Posterior cingulate gyrus (tissue), 11 donors: ENCODE measurements at regions not wholly inside any gene's neighbourhood (a gene's known extent, or its start where the extent isn't known, plus 50 kb on each side); places are given as distances from the start of the nearest gene placed in this dataset.

ENCODE experiments used
- DNase-seq, 10 donors: peaks; one replicate each; pipeline versions ENCODE4 v3.0.0 to v3.0.0-alpha.2; 2020 to 2021; ENCODE audit warnings: mixed read lengths in 3 of 10
- intact Hi-C: fragments of 100-400 bp; cut with DNase I; formaldehyde crosslinking; loops from one replicate; pipeline ENCODE4 v1.15.1; 2023

DNA sequence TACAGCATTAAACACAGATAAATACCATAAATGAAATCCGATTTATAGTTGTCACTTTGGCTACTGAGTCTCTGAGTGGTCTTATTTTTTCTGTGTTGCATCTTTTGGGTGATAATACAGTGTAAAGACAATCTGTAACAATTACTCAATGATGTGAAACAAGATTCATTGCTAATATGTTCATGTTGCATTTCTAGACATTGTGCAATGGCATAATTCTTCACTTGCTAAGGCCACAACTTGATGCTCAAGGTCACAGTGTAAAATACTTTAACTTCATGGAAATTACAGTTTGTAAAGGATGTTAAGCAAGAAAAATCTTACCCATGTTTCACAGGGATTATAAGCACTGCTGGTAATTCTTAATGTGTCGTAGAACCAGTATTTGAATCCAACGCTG, 74.9 kb upstream of the SMLR1 start:
- intact Hi-C loops: no loop called here
- DNase-seq: no peak

DNA sequence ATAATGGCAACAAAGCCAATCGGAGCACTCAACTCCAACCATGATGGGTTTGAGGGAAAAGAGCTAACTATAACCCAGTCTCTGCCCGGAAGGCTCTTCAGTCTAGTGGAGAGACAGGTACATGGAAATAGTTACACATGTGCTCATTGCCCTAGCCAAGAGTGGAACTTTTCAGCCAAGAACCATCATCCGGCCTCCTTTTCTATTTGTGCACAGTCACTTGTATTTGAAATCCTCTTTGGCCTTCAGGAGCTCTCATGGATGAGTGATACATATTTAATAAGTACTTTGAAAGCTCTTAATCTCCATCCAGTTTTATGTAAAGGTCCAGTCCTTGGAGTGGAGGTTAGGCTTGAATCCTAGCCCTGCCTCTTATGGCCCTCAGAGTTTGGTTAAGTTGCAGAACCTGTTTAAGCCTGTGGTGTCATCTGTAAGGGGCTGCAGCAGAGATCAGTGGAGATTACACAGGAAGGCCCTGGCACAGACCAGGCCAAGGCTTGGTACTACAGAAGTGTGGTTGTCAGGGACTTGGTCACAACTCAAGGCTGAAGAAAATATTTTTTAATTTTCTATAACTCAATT, 72.3 kb upstream of the SMLR1 start:
- intact Hi-C loops: no loop called here
- no peak for DNase-seq

DNA sequence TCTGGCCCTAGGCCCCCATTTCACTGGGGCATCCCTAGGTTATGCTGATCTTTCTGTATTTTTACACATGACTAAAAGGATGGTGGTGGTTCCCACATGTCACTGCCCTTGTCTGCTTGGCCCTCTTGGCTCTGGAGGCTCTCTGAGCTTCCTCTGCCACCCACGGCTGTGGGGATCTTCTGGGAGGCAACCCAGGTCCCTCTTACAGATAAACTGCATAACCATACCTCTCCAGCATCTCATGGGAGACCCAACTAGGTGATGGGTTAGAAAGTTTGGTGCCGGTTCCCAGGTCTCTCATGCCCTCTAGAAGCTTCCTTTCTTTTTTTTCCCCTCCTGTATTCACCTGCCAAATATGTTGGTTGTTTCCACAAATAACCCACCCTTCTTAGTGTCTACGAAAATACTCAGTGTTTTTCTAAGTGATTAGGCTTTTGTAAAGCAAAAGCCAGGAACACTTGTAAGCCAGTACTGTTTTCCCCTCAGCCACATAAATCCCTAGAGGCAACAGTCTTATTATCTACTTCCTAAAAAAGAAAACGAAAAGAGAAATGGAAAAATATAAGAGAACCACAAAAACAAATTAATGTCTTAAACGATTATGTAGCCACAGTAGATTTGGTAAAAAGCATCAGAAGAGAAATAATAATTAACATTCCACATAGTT, 71.7 kb upstream of the SMLR1 start:
- intact Hi-C loops: no loop called here
- DNase-seq: no peak

DNA sequence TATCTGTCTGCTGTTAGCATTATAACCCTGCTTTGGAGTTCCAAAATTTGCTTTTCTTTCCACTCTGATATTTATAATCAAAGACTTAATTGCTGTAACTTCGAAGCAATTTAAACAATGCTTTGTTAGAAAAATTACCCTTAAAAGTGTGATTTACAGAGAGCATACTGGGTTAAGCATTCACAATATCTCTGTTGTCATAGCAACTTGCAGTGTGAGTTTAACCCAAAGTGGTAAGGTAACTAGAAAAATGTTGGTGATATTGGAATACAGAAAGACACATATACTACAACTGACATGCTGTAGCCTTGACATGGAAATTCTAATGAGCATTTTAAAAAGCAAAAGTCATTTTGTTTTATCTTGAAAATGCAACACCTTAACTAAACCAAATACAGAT, 70.4 kb upstream of the SMLR1 start:
- intact Hi-C loops: no loop called here
- no peak for DNase-seq

DNA sequence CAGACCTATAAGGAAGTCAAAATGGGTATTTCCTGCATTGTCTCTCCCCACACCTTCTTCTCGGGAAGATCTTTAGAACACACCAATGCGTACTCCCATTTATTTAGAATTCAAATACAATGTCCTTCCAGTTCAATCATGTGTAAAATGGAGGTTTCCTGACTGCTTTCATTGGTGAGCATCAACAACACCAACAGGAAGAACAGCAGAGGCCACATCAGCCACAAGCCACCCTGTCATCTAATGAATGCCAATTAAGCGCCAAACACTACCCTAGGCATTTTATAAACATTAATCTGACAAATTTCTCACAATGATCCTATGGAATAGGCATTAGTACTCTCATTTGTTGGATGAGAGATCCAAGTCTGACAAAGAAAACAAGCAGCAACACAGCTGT, 68.4 kb upstream of the SMLR1 start:
- intact Hi-C loops: no loop called here
- no peak for DNase-seq

DNA sequence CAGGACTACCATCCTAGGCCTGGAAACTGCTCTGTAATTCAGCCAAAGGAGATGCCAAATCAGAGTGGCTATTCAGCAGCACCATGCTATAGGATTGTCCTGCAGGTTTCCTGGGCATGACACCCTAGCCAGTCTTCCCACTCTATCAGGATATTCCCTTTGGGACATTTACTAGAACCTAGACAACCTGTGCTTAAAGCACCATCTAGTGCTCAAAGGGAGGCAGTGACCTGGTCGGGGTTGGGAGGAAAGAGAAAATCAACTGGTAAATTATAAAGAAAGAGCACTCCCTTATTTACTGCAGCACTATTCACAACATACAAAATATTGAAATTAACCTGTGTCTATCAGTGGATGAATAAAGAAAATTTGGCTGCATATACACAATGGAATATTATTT, 67.2 kb upstream of the SMLR1 start:
- intact Hi-C loops: no loop called here
- no peak for DNase-seq

DNA sequence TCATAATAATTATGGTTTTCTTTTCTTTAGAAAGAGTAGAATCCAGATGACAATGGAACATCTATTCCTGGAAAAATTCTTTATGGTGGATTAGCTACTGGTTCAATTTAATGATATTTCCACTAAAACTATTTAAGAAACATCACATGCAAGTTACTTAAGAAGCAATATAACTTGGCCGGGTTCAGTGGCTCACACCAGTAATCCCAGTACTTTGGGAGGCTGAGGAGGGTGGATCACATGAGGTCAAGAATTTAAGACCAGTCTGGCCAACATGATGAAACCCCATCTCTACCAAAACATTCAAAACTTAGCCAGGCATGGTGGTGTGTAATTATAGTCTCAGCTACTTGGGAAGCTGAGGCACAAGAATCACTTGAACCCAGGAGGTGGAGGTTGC, 65.9 kb upstream of the SMLR1 start:
- no peak for DNase-seq
- intact Hi-C loops: no loop called here

DNA sequence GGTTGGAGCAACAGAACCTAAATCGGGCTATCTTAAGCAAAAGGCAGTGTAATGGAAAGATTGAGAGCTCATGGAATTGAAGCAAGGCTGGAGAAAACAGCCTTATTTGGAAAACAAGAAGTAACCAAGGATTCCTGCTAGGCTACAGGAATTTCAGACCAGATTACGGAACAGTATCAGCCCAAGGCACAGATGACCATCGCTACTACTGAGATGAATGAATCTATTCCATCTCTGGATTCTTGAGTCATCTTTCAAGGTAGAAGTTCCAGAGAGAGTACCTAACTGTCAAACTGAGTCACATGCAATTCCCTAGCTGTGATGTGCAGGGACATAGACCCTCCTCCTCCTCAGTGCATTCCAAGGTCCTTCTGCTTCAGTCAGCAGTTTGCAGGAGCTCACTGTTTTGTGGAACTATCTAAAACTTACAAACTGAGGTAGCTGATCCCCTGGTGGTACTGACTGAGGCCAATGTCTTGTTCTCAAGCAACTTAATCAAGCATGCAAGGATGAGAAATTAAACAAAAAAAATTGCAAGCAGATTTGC, 62.0 kb upstream of the SMLR1 start:
- intact Hi-C loops: no loop called here
- no peak for DNase-seq

DNA sequence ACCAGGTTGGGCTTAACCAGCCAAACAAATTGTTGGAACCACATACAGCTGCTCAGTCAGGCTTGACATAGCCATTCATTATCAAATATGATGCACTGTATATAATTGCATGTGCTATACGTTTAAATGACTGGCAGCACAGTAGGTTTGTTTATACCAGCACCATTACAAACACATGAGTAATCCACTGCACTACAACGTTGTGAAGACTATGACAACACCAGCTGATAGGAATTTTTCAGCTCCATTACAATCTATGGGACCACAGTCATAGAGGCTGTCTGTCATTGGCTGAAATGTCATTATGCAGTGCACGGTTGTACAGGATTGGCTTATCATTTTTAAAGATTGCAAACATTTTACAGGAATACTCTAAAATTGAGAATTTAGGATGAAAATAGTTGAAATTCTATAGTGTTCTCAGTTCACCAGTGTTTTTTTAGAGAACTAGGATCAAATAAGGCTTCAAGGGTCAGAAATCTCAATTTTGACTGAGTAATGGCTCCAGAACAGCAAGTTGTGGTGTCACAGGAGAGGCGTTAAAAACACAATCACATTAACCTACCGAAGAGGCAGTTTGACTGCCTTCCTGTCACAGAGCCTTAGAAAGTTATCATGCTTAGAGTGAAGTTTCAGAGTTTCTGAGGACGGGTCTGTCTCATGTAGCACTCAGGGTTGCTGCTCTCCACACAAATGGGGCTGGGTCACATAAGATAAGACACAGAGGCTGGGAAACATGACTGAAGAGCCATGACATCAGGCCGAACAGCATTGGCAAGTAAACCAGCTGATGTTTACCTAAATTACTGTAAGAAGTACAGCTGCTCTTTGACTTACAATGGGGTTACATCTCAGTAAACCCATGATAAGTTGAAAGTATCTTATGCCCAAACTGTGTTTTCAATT, 60.7 kb upstream of the SMLR1 start:
- intact Hi-C loops: no loop called here

DNA sequence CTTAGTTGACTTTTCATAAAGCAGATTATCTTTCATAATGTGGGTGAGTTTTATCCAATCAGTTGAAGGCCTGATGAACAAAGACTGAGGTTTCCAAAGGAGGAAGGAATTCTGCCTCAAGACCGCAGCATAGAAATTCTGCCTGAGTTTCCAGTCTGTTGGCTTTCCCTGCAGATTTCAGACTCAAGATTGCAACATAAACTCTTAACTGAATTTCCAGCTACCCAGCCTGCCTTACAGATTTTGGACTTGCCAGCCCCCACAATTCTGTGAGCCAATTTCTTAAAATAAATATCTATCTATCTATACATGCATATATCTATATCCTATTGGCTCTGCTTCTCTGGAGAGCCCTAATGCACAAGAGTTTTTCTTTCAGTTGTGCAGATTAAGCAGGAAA, 57.3 kb upstream of the SMLR1 start:
- intact Hi-C loops: no loop called here
- no peak for DNase-seq

More for the DNA sequence above, 60.7 kb upstream of the SMLR1 start:
- no peak for DNase-seq

DNA sequence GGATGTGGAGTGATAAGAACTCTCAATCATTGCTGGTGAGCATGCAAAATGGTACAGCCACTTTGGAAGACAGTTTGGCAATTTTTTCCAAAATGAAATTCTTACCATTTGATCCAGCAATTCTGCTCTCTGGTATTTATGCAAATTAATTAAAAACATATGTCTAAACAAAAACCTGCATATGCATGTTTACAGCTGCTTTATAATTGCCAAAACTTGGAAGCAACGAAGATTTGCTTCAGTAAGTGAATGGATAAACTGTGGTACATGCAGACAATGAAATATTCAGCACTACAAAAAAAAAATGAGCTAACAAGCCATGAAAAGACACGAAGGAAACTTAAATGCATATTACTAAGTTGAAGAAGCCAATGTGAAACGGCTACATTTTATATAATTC, 55.5 kb upstream of the SMLR1 start:
- intact Hi-C loops: no loop called here
- DNase-seq: no peak

DNA sequence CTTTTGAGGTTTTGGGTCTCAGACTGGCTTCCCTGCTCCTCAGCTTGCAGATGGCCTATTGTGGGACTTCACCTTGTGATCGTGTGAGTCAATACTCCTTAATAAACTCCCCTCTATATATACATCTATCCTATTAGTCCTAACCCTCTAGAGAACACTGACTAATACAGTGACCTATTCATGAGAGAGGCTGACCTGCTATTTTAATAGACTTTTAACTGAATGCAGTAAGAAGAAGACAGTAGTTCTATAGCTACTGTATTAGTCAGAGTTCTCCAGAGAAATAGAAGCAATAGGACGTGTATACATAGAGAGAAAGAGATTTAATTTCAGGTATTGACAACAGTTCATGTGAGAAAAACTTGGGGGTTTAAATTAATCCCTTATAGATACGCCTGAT, 53.3 kb upstream of the SMLR1 start:
- intact Hi-C loops: no loop called here
- DNase-seq: no peak

DNA sequence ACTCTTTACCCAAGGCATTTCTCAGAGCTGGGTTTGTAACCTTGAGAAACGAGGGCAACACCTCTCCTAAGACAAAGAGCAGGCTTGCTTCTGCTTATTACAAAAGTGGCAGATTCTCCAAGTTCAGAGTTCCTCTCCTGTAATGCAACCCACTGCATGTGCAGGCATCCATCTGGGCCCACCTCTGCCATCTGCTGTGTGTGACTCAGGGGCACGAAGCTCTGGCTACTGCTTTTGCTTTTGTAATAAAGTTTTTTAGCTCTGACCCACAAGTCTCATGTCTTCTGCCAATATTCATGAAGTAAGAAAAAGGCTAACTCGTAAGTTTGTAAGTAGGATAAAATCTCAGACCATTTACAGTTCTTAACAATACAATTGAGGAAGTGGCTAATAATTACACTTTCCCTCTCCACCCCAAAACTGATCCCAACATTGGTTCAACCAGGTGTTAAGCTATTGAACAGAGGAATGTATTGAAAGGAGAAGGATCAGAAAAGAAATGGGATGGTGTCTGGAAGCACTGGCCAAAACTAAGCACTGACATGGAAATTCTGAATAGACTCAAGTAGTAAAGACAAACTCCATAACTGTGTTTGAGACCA, 51.7 kb upstream of the SMLR1 start:
- DNase-seq: no peak
- intact Hi-C loops: no loop called here

DNA sequence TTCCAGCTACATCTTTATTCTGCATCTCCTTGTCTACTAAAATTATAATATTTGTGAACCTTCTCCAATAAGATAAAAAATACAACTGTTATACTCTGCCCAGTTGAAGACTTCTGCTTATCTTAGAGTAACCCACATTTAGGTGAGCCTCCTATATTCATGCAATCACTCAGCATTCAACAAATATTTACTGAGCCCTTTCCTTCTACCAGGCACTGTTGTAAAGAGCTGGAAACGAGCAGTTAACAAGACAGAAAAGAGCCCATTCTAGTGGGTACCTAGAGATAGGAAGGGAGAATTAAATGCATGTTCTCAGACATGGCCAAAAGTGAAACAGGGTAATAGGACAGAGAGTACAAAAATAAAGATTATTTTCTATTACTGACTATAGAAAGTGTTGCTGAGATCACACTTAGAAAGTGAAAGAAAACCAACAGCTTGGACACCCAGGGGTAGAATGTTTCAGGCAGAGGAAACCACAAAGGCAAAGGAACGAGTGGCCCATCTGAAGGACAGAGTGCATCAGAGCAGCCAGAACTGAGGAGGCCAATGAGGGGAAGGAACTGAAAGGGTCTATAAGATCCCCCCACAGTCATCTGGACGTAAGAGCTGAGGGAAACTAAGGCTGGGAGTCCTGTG, 50.8 kb upstream of the SMLR1 start:
- intact Hi-C loops: no loop called here
- DNase-seq: no peak
